ENCODE measurements at regions not wholly inside any gene's neighbourhood (a gene's known extent, or its start where the extent isn't known, plus 50 kb on each side); places are given as distances from the start of the nearest gene placed in this dataset.

DNA sequence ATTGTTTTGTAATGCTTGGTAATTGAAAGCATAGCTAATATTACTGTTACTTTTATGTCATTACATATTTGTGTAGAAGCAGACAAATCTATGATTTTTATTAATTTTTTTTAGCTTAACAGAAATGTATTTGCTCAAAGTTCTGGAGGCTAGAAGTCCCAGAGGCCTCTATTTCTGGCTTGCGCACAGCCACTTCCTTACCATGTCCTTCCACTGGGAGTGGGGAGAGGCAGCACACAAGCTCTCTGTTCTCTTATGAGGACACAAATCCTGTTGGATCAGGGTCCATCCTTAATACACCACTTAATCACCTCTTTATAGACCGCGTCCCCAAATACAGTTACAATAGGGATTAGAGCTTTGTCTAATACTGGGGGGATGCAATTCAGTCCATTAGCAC is 1061.4 kb downstream of the OTOL1 start:
- H2AFZ ChIP-seq (replicated peaks) = no peak overlapping the region
- H3K4me1 ChIP-seq = no peaks in the 10 kb centered on the region

DNA sequence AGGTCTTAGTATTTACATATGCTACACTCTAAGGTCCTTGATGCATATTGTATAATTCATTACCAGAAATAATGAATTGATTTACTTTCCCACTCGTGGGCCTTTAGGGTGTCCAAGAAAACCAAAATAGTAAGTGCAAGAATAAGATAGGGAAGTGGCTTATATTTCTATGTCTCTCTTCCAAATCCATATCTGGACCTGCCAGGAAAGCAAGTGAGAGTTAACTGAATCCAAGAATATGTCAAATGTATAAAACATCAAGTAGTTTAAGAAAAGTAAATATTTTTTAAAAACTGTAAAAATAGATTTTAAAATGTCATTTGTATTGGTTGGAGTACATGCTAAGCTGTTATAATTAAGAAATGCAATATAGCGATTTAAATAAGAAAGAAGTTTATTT is 1072.1 kb downstream of the OTOL1 start:
- peaks cover 5% of the 10 kb centered on the region for H3K4me1 Mint-ChIP-seq
- no peaks in the 10 kb centered on the region for H4K20me1 ChIP-seq (ENCODE audit: low read depth)
- H2AFZ ChIP-seq (replicated peaks) = no peak overlapping the region
- no peak overlapping the region for H3K4me2 ChIP-seq
- H3K36me3 Mint-ChIP-seq = no peaks in the 10 kb centered on the region
- H3K9ac ChIP-seq = no peak overlapping the region
- TF ChIP-seq EZH2phosphoT487 (IDR thresholded peaks at IDR 0.05) (no peak), EZH2 (IDR thresholded peaks at IDR 0.05) (no peak)
- TF ChIP-seq, protein P1, sequence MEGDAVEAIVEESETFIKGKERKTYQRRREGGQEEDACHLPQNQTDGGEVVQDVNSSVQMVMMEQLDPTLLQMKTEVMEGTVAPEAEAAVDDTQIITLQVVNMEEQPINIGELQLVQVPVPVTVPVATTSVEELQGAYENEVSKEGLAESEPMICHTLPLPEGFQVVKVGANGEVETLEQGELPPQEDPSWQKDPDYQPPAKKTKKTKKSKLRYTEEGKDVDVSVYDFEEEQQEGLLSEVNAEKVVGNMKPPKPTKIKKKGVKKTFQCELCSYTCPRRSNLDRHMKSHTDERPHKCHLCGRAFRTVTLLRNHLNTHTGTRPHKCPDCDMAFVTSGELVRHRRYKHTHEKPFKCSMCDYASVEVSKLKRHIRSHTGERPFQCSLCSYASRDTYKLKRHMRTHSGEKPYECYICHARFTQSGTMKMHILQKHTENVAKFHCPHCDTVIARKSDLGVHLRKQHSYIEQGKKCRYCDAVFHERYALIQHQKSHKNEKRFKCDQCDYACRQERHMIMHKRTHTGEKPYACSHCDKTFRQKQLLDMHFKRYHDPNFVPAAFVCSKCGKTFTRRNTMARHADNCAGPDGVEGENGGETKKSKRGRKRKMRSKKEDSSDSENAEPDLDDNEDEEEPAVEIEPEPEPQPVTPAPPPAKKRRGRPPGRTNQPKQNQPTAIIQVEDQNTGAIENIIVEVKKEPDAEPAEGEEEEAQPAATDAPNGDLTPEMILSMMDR (IDR thresholded peaks at IDR 0.05) = no peak
- H3K27ac ChIP-seq = no peak overlapping the region
- no peak overlapping the region for H3K27ac Mint-ChIP-seq
- no peaks in the 10 kb centered on the region for H3K27me3 ChIP-seq
- no peaks in the 10 kb centered on the region for H3K4me1 ChIP-seq
- H3K36me3 ChIP-seq = no peaks in the 10 kb centered on the region
- H3K4me3 Mint-ChIP-seq = no peak overlapping the region
- peaks cover 2% of the 10 kb centered on the region for H3K27me3 Mint-ChIP-seq (ENCODE audit: insufficient read depth, low read depth)
- H3K9me3 ChIP-seq (ENCODE audit: low read depth) = no peaks in the 10 kb centered on the region
- no peaks in the 10 kb centered on the region for H3K9me3 Mint-ChIP-seq
- no peaks in the 10 kb centered on the region for H3K79me2 ChIP-seq (ENCODE audit: low read depth)
- H3F3A ChIP-seq (ENCODE audit: low read depth) = no peaks in the 10 kb centered on the region
- DNase-seq (ENCODE audit: low spot score) = no peak
- no peak overlapping the region for H3K4me3 ChIP-seq

More for the DNA sequence above, 1061.4 kb downstream of the OTOL1 start:
- H4K20me1 ChIP-seq (ENCODE audit: low read depth) = no peaks in the 10 kb centered on the region
- TF ChIP-seq EZH2phosphoT487 (IDR thresholded peaks at IDR 0.05) (no peak), EZH2 (IDR thresholded peaks at IDR 0.05) (no peak)
- TF ChIP-seq, protein P1 (IDR thresholded peaks at IDR 0.05) = no peak
- no peak overlapping the region for H3K4me3 ChIP-seq
- peaks cover 10% of the 10 kb centered on the region for H3K4me1 Mint-ChIP-seq
- no peaks in the 10 kb centered on the region for H3F3A ChIP-seq (ENCODE audit: low read depth)
- H3K27ac Mint-ChIP-seq = no peak overlapping the region
- no peak overlapping the region for H3K27ac ChIP-seq
- no peaks in the 10 kb centered on the region for H3K27me3 ChIP-seq
- H3K9me3 Mint-ChIP-seq = no peaks in the 10 kb centered on the region
- H3K36me3 ChIP-seq = no peaks in the 10 kb centered on the region
- H3K9me3 ChIP-seq (ENCODE audit: low read depth) = no peaks in the 10 kb centered on the region
- H3K27me3 Mint-ChIP-seq (ENCODE audit: insufficient read depth, low read depth) = no peaks in the 10 kb centered on the region
- no peaks in the 10 kb centered on the region for H3K36me3 Mint-ChIP-seq
- no peak overlapping the region for H3K4me3 Mint-ChIP-seq
- no peaks in the 10 kb centered on the region for H3K79me2 ChIP-seq (ENCODE audit: low read depth)
- H3K9ac ChIP-seq = no peak overlapping the region
- no peak overlapping the region for H3K4me2 ChIP-seq
- DNase-seq (ENCODE audit: low spot score) = no peak

DNA sequence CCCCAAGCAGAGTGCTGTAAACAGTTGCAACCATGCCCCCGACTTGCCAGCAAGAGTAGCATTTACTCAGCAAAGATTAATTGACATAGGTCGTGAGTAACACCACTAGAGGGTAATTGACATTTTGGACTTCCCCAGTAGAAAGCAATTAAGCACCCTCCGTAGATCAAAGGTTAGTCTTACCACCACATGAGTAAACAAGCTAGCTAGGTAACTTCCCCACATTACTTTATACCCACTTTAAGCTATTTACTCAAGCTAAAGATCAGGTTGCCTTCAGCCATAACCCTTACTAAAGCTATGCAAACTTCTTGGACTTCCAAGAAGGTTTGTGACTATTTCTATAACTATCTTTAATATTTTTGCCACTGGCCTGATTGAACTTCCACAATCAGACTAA is 1072.7 kb downstream of the OTOL1 start:
- H3K27ac Mint-ChIP-seq = no peak overlapping the region
- TF ChIP-seq, protein P1 (IDR thresholded peaks at IDR 0.05) = no peak
- no peak for TF ChIP-seq EZH2phosphoT487 (IDR thresholded peaks at IDR 0.05)
- no peak for TF ChIP-seq EZH2 (IDR thresholded peaks at IDR 0.05)
- H3K9me3 Mint-ChIP-seq = no peaks in the 10 kb centered on the region
- no peaks in the 10 kb centered on the region for H3K4me1 ChIP-seq
- H3K79me2 ChIP-seq (ENCODE audit: low read depth) = no peaks in the 10 kb centered on the region
- no peak overlapping the region for H3K27ac ChIP-seq
- no peaks in the 10 kb centered on the region for H3K36me3 Mint-ChIP-seq
- H3K4me3 ChIP-seq = no peak overlapping the region
- H3K9me3 ChIP-seq (ENCODE audit: low read depth) = no peaks in the 10 kb centered on the region
- no peaks in the 10 kb centered on the region for H3K27me3 ChIP-seq
- no peaks in the 10 kb centered on the region for H4K20me1 ChIP-seq (ENCODE audit: low read depth)
- peaks cover 2% of the 10 kb centered on the region for H3K27me3 Mint-ChIP-seq (ENCODE audit: insufficient read depth, low read depth)
- H3K4me3 Mint-ChIP-seq = no peak overlapping the region
- H3K4me1 Mint-ChIP-seq = peaks cover 5% of the 10 kb centered on the region
- H3K4me2 ChIP-seq = no peak overlapping the region
- H3K36me3 ChIP-seq = no peaks in the 10 kb centered on the region
- DNase-seq (ENCODE audit: low spot score) = no peak
- no peak overlapping the region for H3K9ac ChIP-seq
- H3F3A ChIP-seq (ENCODE audit: low read depth) = no peaks in the 10 kb centered on the region
- no peak overlapping the region for H2AFZ ChIP-seq (replicated peaks)
